ENCODE measurements at regions not wholly inside any gene's neighbourhood (a gene's known extent, or its start where the extent isn't known, plus 50 kb on each side); places are given as distances from the start of the nearest gene placed in this dataset.

GRCh38 chr11:45432910-45433309, 146.8 kb upstream of the SYT13 start:
- Mint-ChIP-seq H3K36me3 (ENCODE audit: low read depth) (no peaks in the 10 kb centered on the region), H3K27ac (no peak overlapping the region), H3K27me3 (ENCODE audit: low read depth) (peaks cover 14% of the 10 kb centered on the region), H3K4me3 (ENCODE audit: low read depth) (no peak overlapping the region), H3K4me1 (ENCODE audit: low read depth) (no peaks in the 10 kb centered on the region), H3K9me3 (no peaks in the 10 kb centered on the region)
- no peak for DNase-seq (ENCODE audit: low spot score)
- intact Hi-C loops (cut with micrococcal nuclease) = no loop called here

DNA sequence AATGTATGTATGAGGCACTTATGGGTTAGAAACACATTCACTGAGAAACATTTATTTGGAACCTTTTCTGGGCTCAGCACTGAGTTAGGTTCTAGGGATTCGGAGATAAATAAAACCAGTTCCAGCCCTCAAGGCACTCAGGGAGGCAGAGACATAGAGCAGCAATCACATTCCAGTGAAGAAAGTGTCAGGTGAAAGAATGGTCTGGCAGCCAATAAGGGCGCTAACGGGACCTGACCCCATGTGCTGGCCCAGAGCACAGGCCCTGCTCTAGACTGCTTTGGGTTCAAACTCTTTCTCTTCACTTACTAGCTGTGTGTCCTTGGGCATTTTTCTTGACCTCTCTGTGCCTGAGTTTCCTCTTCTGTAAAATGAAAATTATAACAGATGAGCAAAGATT, 146.0 kb upstream of the SYT13 start:
- Mint-ChIP-seq H3K4me1 (ENCODE audit: low read depth) (no peaks in the 10 kb centered on the region), H3K27me3 (ENCODE audit: low read depth) (peaks cover 14% of the 10 kb centered on the region), H3K9me3 (no peaks in the 10 kb centered on the region), H3K27ac (no peak overlapping the region), H3K36me3 (ENCODE audit: low read depth) (no peaks in the 10 kb centered on the region), H3K4me3 (ENCODE audit: low read depth) (no peak overlapping the region)
- intact Hi-C loops (cut with micrococcal nuclease) = no loop called here
- DNase-seq (ENCODE audit: low spot score) = no peak

DNA sequence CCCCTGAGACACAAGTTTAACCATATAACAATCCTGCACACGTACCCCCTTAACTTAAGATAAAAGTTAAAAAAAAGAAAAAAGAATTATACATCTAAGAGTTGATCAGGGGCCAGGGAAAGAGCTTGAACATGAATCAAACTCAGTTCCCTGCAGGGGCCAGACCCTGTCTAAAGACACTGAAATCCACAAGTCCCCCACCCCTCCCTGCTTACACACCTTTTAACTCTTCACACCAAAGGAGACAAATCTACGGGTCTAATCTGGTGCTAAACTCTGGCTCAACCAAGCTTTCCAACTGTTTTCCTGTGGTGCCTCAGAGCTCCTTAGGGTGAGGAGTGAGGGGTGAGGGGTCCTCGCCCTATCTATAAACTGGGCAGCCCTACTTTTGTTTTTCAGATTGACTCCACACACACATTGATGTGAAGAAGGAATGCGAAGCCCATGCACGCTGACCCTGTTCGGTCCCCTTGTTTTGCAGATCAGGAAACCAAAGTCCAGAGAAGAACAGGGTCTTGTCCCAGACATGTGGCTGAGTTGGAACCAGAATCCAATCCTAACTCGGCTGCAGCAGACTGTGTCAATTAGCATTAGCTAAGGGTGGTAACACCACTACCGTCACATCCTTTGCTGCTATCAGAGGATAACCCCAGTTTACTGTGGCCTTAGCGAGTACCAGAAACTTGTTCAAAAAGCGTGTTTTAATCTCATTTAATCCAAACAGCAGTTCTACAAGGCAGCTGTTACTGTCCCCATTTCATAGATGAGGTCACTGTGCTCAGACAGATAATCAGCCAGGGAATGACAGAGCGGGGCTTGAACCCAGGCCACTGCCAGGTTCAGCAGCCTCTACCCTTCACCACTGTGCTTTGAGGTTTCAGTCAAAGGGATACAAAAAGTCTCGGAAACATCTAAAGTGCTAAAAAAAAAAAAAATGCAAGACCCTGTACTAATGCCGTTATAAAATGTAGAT, 145.2 kb upstream of the SYT13 start:
- H3K27me3 Mint-ChIP-seq (ENCODE audit: low read depth) = peaks cover 14% of the 10 kb centered on the region
- no peak overlapping the region for H3K27ac Mint-ChIP-seq
- no peaks in the 10 kb centered on the region for H3K36me3 Mint-ChIP-seq (ENCODE audit: low read depth)
- H3K9me3 Mint-ChIP-seq = no peaks in the 10 kb centered on the region
- intact Hi-C loops (cut with micrococcal nuclease) = no loop called here
- H3K4me3 Mint-ChIP-seq (ENCODE audit: low read depth) = no peak overlapping the region
- DNase-seq (ENCODE audit: low spot score) = no peak
- H3K4me1 Mint-ChIP-seq (ENCODE audit: low read depth) = no peaks in the 10 kb centered on the region

GRCh38 chr11:45430361-45430760, 144.2 kb upstream of the SYT13 start:
- no peak for DNase-seq (ENCODE audit: low spot score)
- H3K27ac Mint-ChIP-seq = no peak overlapping the region
- intact Hi-C loops (cut with micrococcal nuclease) = no loop called here
- no peak overlapping the region for H3K4me3 Mint-ChIP-seq (ENCODE audit: low read depth)
- no peaks in the 10 kb centered on the region for H3K36me3 Mint-ChIP-seq (ENCODE audit: low read depth)
- peaks cover 12% of the 10 kb centered on the region for H3K27me3 Mint-ChIP-seq (ENCODE audit: low read depth)
- H3K4me1 Mint-ChIP-seq (ENCODE audit: low read depth) = no peaks in the 10 kb centered on the region
- H3K9me3 Mint-ChIP-seq = no peaks in the 10 kb centered on the region

DNA sequence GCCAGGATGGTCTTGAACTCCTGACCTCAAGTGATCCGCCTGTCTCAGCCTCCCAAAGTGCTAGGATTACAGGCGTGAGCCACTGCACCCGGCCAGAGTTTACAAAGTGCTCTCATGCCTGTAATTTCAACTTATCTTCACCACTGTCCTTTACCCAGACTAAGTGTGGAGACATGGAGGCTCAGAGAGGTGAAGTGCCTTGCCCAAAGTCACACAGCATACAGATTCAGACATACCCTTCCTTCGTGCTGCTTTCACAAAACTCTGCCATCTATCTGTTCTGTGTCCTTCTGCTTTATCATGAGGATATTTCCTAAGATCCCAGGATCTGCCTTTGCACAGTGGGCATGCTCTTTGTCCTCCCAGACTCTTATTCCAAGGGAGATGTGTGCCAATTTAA, 143.6 kb upstream of the SYT13 start:
- no peaks in the 10 kb centered on the region for H3K36me3 Mint-ChIP-seq (ENCODE audit: low read depth)
- DNase-seq (ENCODE audit: low spot score) = no peak
- no peaks in the 10 kb centered on the region for H3K9me3 Mint-ChIP-seq
- intact Hi-C loops (cut with micrococcal nuclease) = no loop called here
- no peak overlapping the region for H3K4me3 Mint-ChIP-seq (ENCODE audit: low read depth)
- no peak overlapping the region for H3K27ac Mint-ChIP-seq
- no peaks in the 10 kb centered on the region for H3K4me1 Mint-ChIP-seq (ENCODE audit: low read depth)
- H3K27me3 Mint-ChIP-seq (ENCODE audit: low read depth) = peaks cover 12% of the 10 kb centered on the region

GRCh38 chr11:45428541-45429230, 142.5 kb upstream of the SYT13 start:
- Mint-ChIP-seq H3K9me3 (no peaks in the 10 kb centered on the region), H3K27ac (no peak overlapping the region), H3K4me3 (ENCODE audit: low read depth) (no peak overlapping the region), H3K4me1 (ENCODE audit: low read depth) (no peaks in the 10 kb centered on the region), H3K36me3 (ENCODE audit: low read depth) (no peaks in the 10 kb centered on the region), H3K27me3 (ENCODE audit: low read depth) (peaks cover 11% of the 10 kb centered on the region)
- no peak for DNase-seq (ENCODE audit: low spot score)
- intact Hi-C loops (cut with micrococcal nuclease) = no loop called here

GRCh38 chr11:45428116-45428515, 142.0 kb upstream of the SYT13 start:
- intact Hi-C loops (cut with micrococcal nuclease) = no loop called here
- DNase-seq (ENCODE audit: low spot score) = no peak
- H3K27me3 Mint-ChIP-seq (ENCODE audit: low read depth) = peaks cover 12% of the 10 kb centered on the region
- no peak overlapping the region for H3K4me3 Mint-ChIP-seq (ENCODE audit: low read depth)
- H3K4me1 Mint-ChIP-seq (ENCODE audit: low read depth) = no peaks in the 10 kb centered on the region
- no peak overlapping the region for H3K27ac Mint-ChIP-seq
- H3K9me3 Mint-ChIP-seq = no peaks in the 10 kb centered on the region
- H3K36me3 Mint-ChIP-seq (ENCODE audit: low read depth) = no peaks in the 10 kb centered on the region

DNA sequence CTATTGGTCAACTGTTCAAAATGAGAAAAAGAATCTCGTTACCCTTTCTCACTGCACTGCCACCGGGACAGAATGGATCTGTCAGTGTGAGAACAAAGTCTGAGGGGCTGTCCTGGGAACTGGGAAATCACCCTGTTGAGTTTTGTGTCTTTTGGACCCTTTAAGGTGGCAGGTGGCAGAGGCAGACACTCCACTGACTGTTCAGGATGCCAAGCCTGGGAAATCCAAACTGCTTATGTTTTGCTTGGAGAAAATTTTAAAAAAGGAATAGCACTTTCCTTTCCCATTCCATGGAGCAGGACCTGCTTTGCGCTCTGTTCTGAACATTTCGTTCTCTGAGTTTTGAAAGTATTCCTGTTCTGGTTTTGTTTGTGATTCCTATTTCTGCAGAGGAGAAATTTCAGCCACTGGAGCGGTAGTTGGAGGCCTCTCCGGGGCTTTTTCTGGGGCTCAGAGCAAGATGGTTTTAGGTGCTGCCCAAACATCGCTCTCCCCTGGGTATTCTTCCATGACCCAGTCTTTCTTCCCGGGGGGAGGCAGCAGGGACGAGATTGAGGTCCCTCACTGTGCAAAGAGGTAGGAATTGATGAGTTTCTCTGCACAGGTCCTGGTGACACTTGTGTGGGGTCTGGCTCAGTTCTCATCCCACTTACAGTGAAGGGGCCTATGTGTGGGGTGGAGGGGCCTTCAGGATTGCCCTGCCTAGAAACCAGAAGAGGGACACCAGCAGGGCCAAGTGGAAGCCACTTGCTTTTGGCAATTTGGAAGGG, 138.5 kb upstream of the SYT13 start:
- Mint-ChIP-seq H3K4me1 (ENCODE audit: low read depth) (no peaks in the 10 kb centered on the region), H3K36me3 (ENCODE audit: low read depth) (no peaks in the 10 kb centered on the region), H3K4me3 (ENCODE audit: low read depth) (no peak overlapping the region), H3K9me3 (no peaks in the 10 kb centered on the region), H3K27ac (no peak overlapping the region), H3K27me3 (ENCODE audit: low read depth) (peaks cover 7% of the 10 kb centered on the region)
- intact Hi-C loops (cut with micrococcal nuclease) = no loop called here
- no peak for DNase-seq (ENCODE audit: low spot score)

DNA sequence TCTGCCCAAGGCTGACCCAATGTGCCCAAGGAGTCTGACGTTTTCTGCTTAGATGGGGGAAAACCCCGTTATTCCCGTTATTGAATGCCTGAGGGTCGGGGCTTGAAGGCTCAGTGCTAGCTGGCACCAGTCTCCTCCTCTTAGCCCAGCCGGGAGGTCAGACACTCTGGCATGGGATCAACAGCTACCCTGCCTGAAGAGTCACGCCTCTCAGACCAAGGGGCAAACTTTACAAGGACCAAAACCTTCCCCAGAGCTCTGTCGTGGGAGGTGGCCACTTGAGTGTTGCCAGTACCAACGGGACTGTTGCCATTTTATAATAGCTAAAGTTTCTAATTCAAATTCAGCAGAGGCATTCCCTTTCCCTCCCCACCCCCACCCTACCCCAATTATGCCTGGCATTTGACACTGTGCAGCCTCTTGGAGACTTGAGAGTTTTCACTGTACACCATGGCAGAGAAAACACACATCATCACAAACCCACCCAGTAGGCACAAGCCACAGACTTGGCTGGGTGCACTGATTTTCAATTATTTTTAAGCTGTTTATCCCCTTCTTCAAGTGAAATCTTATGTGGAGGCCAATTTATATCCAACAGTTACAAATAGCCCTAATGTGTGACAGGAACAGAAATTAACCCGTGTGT, 137.5 kb upstream of the SYT13 start:
- Mint-ChIP-seq H3K27me3 (ENCODE audit: low read depth) (peaks cover 5% of the 10 kb centered on the region), H3K4me1 (ENCODE audit: low read depth) (no peaks in the 10 kb centered on the region)

DNA sequence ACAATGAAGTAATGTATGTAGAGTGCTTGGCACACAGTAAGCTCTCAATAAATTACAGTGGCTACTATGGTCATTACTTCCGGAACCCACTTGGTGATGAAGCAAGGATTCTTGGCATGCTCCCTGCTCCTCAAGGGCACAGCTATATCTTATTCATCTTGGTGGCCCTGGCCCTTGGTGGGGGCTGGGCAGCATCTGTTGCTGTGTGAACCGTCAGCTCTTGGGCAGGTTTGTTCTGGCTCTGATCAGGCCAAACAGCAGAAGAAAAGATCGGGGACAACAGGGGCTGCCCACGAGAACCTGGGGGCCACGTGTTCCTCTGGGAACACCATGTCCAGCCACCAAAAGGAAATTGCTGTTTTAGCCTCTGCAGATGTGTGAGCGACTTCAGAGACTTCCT, 136.9 kb upstream of the SYT13 start:
- H3K27ac Mint-ChIP-seq = no peak overlapping the region
- no peak overlapping the region for H3K4me3 Mint-ChIP-seq (ENCODE audit: low read depth)
- intact Hi-C loops (cut with micrococcal nuclease) = no loop called here
- no peak for DNase-seq (ENCODE audit: low spot score)
- no peaks in the 10 kb centered on the region for H3K36me3 Mint-ChIP-seq (ENCODE audit: low read depth)
- peaks cover 5% of the 10 kb centered on the region for H3K27me3 Mint-ChIP-seq (ENCODE audit: low read depth)
- no peaks in the 10 kb centered on the region for H3K4me1 Mint-ChIP-seq (ENCODE audit: low read depth)
- no peaks in the 10 kb centered on the region for H3K9me3 Mint-ChIP-seq

More for the DNA sequence above, 137.5 kb upstream of the SYT13 start:
- no peaks in the 10 kb centered on the region for H3K36me3 Mint-ChIP-seq (ENCODE audit: low read depth)
- no peak overlapping the region for H3K27ac Mint-ChIP-seq
- DNase-seq (ENCODE audit: low spot score) = no peak
- intact Hi-C loops (cut with micrococcal nuclease) = no loop called here
- no peak overlapping the region for H3K4me3 Mint-ChIP-seq (ENCODE audit: low read depth)
- no peaks in the 10 kb centered on the region for H3K9me3 Mint-ChIP-seq

- no peak for DNase-seq (ENCODE audit: low spot score)
- Mint-ChIP-seq H3K27ac (no peak overlapping the region), H3K36me3 (ENCODE audit: low read depth) (no peaks in the 10 kb centered on the region), H3K4me3 (ENCODE audit: low read depth) (no peak overlapping the region), H3K4me1 (ENCODE audit: low read depth) (no peaks in the 10 kb centered on the region), H3K27me3 (ENCODE audit: low read depth) (peaks cover 29% of the 10 kb centered on the region), H3K9me3 (no peaks in the 10 kb centered on the region)
- intact Hi-C loops (cut with micrococcal nuclease) = no loop called here
Observed at GRCh38 chr11:45414088-45414487, 127.9 kb upstream of the SYT13 start.

- Mint-ChIP-seq H3K36me3 (ENCODE audit: low read depth) (no peaks in the 10 kb centered on the region), H3K27me3 (ENCODE audit: low read depth) (peaks cover 29% of the 10 kb centered on the region), H3K27ac (no peak overlapping the region), H3K4me3 (ENCODE audit: low read depth) (no peak overlapping the region), H3K9me3 (no peaks in the 10 kb centered on the region), H3K4me1 (ENCODE audit: low read depth) (no peaks in the 10 kb centered on the region)
- DNase-seq (ENCODE audit: low spot score) = no peak
- intact Hi-C loops (cut with micrococcal nuclease) = no loop called here
Observed at GRCh38 chr11:45413156-45413858, 127.2 kb upstream of the SYT13 start.

Data from activated T-helper 2 cell treated with anti-CD3 and anti-CD28 coated beads, Interferon-gamma antibody, Interleukin-2, Interleukin-4, amounts not matched to agents 10 μg/mL and 5 μg/mL and 100 μg/mL, durations not matched to agents 14 hours and 24 hours and 36 hours (primary cell).